Chondrocyte (in vitro differentiated cells): ENCODE measurements at regions not wholly inside any gene's neighbourhood (a gene's known extent, or its start where the extent isn't known, plus 50 kb on each side); places are given as distances from the start of the nearest gene placed in this dataset.

Experiments used
- DNase-seq: peaks from one replicate; pipeline ENCODE4 v3.0.0; 2021; ENCODE audit warnings: mixed read lengths, low spot score
- H3K27ac Mint-ChIP-seq: one replicate; pipeline ENCODE4 v1.8.0; 2021; ENCODE audit warnings: mild to moderate bottlenecking, moderate library complexity, mixed read lengths; ENCODE audit not compliant: unreplicated experiment
- H3K27me3 Mint-ChIP-seq: 2 replicates; pipeline ENCODE4 v1.8.0; 2021; ENCODE audit warnings: low read depth, mixed read lengths
- H3K36me3 Mint-ChIP-seq: 2 replicates; pipeline ENCODE4 v1.8.0; 2021; ENCODE audit warnings: low read depth, mixed read lengths
- H3K4me1 Mint-ChIP-seq: 2 replicates; pipeline ENCODE4 v1.8.0; 2021; ENCODE audit warnings: low read depth, mild to moderate bottlenecking, mixed read lengths
- H3K4me3 Mint-ChIP-seq: one replicate; pipeline ENCODE4 v1.8.0; 2021; ENCODE audit warnings: mild to moderate bottlenecking, moderate library complexity, mixed read lengths; ENCODE audit not compliant: unreplicated experiment
- H3K9me3 Mint-ChIP-seq: 2 replicates; pipeline ENCODE4 v1.8.0; 2021; ENCODE audit warnings: low read depth, mixed read lengths
- CTCF ChIP-seq: fragments of 200-600 bp; sonication (generic); IDR thresholded peaks from 2 replicates; pipeline ENCODE4 v1.5.0; 2021; ENCODE audit warnings: antibody characterized with exemption, mild to moderate bottlenecking, moderate library complexity

- H3K36me3 Mint-ChIP-seq, result peaks cover 1% of the 10 kb centered on the region
- no peak for TF ChIP-seq CTCF
- H3K27ac Mint-ChIP-seq, result no peak overlapping the region
- DNase-seq, result no peak
- no peaks in the 10 kb centered on the region for H3K27me3 Mint-ChIP-seq
- H3K4me3 Mint-ChIP-seq, result no peak overlapping the region
- H3K4me1 Mint-ChIP-seq, result no peaks in the 10 kb centered on the region
- H3K9me3 Mint-ChIP-seq, result peaks cover 11% of the 10 kb centered on the region
Measured at GRCh38 chr2:62354771-62355561, 151.0 kb downstream of the TMEM17 start.

GRCh38 chr2:62352031-62352430 lies 154.0 kb downstream of the TMEM17 start:
- DNase-seq, result no peak
- no peaks in the 10 kb centered on the region for H3K27me3 Mint-ChIP-seq
- no peak overlapping the region for H3K4me3 Mint-ChIP-seq
- no peak for TF ChIP-seq CTCF
- peaks cover 11% of the 10 kb centered on the region for H3K9me3 Mint-ChIP-seq
- peaks cover 1% of the 10 kb centered on the region for H3K36me3 Mint-ChIP-seq
- no peak overlapping the region for H3K27ac Mint-ChIP-seq
- no peaks in the 10 kb centered on the region for H3K4me1 Mint-ChIP-seq

GRCh38 chr2:62349788-62350187 lies 153.9 kb downstream of the B3GNT2 start:
- no peak for DNase-seq
- no peak for TF ChIP-seq CTCF
- H3K27me3 Mint-ChIP-seq, result no peaks in the 10 kb centered on the region
- H3K9me3 Mint-ChIP-seq, result peaks cover 11% of the 10 kb centered on the region
- H3K4me3 Mint-ChIP-seq, result no peak overlapping the region
- peaks cover 1% of the 10 kb centered on the region for H3K36me3 Mint-ChIP-seq
- H3K4me1 Mint-ChIP-seq, result no peaks in the 10 kb centered on the region
- no peak overlapping the region for H3K27ac Mint-ChIP-seq

GRCh38 chr2:62348700-62349099 lies 152.8 kb downstream of the B3GNT2 start:
- DNase-seq, result no peak
- no peak overlapping the region for H3K4me3 Mint-ChIP-seq
- no peak overlapping the region for H3K27ac Mint-ChIP-seq
- TF ChIP-seq CTCF, result no peak
- no peaks in the 10 kb centered on the region for H3K4me1 Mint-ChIP-seq
- peaks cover 1% of the 10 kb centered on the region for H3K36me3 Mint-ChIP-seq
- no peaks in the 10 kb centered on the region for H3K27me3 Mint-ChIP-seq
- peaks cover 11% of the 10 kb centered on the region for H3K9me3 Mint-ChIP-seq

GRCh38 chr2:62347563-62348270 lies 151.8 kb downstream of the B3GNT2 start:
- H3K27me3 Mint-ChIP-seq, result no peaks in the 10 kb centered on the region
- peaks cover 8% of the 10 kb centered on the region for H3K9me3 Mint-ChIP-seq
- no peaks in the 10 kb centered on the region for H3K36me3 Mint-ChIP-seq
- no peaks in the 10 kb centered on the region for H3K4me1 Mint-ChIP-seq
- TF ChIP-seq CTCF, result no peak
- H3K4me3 Mint-ChIP-seq, result no peak overlapping the region
- DNase-seq, result no peak
- no peak overlapping the region for H3K27ac Mint-ChIP-seq
